B cell (primary cell): ENCODE measurements at regions not wholly inside any gene's neighbourhood (a gene's known extent, or its start where the extent isn't known, plus 50 kb on each side); places are given as distances from the start of the nearest gene placed in this dataset.

Experiments used
- CTCF ChIP-seq: fragments of 200-600 bp; IDR thresholded peaks from one replicate; pipeline ENCODE4 v1.8.0; 2022; ENCODE audit warnings: antibody characterized with exemption, mild to moderate bottlenecking
- EZH2 ChIP-seq: IDR thresholded peaks from 2 replicates; pipeline ENCODE4 v1.6.1; 2012; ENCODE audit warnings: borderline replicate concordance, low read depth, mild to moderate bottlenecking, moderate library complexity, low read length; ENCODE audit not compliant: insufficient read depth, poor library complexity, severe bottlenecking

GRCh38 chr9:89753472-89754055, 148.8 kb downstream of the GADD45G start:
- TF ChIP-seq CTCF (no peak), EZH2 (no peak)
